Mammary epithelial cell (primary cell): ENCODE measurements at regions not wholly inside any gene's neighbourhood (a gene's known extent, or its start where the extent isn't known, plus 50 kb on each side); places are given as distances from the start of the nearest gene placed in this dataset.

Experiments used
- EZH2 ChIP-seq: IDR thresholded peaks from 2 replicates; pipeline ENCODE4 v1.6.1; 2012; ENCODE audit warnings: low read length, inconsistent platforms, borderline replicate concordance
- TF ChIP-seq, protein P1 (sequence below), 2 donors: IDR thresholded peaks in 1 of 2; conservative IDR thresholded peaks in 1 of 2; 2 replicates each; pipeline ENCODE4 v1.5.1; 2011 to 2012; ENCODE audit warnings: inconsistent platforms in 2 of 2, low read length in 2 of 2, mild to moderate bottlenecking in 2 of 2, control low read depth in 1 of 2, low read depth in 1 of 2; ENCODE audit not compliant: insufficient read depth in 1 of 2; ENCODE audit errors: extremely low read depth in 1 of 2

DNA sequence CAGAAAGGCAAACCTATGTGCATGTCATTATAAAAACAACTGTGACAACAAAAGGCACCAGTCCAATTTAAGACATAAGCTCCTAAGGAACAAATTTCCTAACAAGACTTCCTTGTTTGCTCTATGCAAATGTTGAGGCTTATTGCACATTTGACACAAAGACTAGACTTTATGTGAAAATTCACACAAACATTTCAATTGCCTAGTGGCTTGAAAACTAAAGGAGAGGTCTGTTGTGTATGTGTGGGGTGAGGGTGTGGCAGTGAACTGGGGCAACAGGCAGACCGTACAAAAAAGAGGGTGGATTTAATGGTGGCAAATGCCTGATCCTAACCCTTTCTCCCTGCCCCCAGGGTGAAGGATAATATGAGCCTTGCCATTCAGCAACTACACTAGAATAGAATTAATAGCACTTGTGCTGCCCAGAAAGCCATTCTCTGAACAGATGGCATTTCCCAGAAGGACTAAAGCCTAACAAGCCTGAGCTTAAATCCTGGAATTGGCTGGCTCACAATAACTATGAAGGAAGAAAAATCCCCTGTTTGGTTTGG, 73.9 kb downstream of the GLUL start:
- TF ChIP-seq, protein P1, sequence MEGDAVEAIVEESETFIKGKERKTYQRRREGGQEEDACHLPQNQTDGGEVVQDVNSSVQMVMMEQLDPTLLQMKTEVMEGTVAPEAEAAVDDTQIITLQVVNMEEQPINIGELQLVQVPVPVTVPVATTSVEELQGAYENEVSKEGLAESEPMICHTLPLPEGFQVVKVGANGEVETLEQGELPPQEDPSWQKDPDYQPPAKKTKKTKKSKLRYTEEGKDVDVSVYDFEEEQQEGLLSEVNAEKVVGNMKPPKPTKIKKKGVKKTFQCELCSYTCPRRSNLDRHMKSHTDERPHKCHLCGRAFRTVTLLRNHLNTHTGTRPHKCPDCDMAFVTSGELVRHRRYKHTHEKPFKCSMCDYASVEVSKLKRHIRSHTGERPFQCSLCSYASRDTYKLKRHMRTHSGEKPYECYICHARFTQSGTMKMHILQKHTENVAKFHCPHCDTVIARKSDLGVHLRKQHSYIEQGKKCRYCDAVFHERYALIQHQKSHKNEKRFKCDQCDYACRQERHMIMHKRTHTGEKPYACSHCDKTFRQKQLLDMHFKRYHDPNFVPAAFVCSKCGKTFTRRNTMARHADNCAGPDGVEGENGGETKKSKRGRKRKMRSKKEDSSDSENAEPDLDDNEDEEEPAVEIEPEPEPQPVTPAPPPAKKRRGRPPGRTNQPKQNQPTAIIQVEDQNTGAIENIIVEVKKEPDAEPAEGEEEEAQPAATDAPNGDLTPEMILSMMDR (conservative IDR thresholded peaks at IDR 0.05 in 1 of 2, IDR thresholded peaks at IDR 0.05 in 1 of 2; ENCODE audit: extremely low read depth in 1 of 2, insufficient read depth in 1 of 2, low read depth in 1 of 2, low read length in 2 of 2) = no peak
- no peak for TF ChIP-seq EZH2
